Right cardiac atrium (tissue), 5 donors: ENCODE measurements at regions not wholly inside any gene's neighbourhood (a gene's known extent, or its start where the extent isn't known, plus 50 kb on each side); places are given as distances from the start of the nearest gene placed in this dataset.

Source experiments
- ATAC-seq, 2 donors: fragments of 200-7000 bp; cut with Tn5 transposase; one replicate each; pipeline versions ENCODE4 v1.8.0 to v1.9.1; 2020; ENCODE audit warnings: moderate library complexity in 2 of 2, mild to moderate bottlenecking in 1 of 2
- DNase-seq, 3 donors: peaks; one replicate each; pipeline ENCODE4 v3.0.0-alpha.2; 2020
- H3K27ac ChIP-seq: one replicate; pipeline ENCODE4 v1.5.1; 2013; ENCODE audit warnings: mild to moderate bottlenecking, low read length, control low read depth, moderate library complexity
- H3K27me3 ChIP-seq: one replicate; pipeline ENCODE4 v1.6.1; 2013; ENCODE audit not compliant: control insufficient read depth, insufficient read depth
- H3K4me1 ChIP-seq: one replicate; pipeline ENCODE4 v1.6.1; 2013; ENCODE audit warnings: low read length; ENCODE audit not compliant: control insufficient read depth, insufficient read depth
- H3K4me3 ChIP-seq: one replicate; pipeline ENCODE4 v1.5.1; 2013; ENCODE audit warnings: low read length, control low read depth
- H3K9me3 ChIP-seq: one replicate; pipeline ENCODE4 v1.6.1; 2013; ENCODE audit warnings: low read length; ENCODE audit not compliant: control insufficient read depth
- whole genome bisulfite sequencing: extraction: QIAGEN DNeasy Blood & Tissue Kit; methylation state at CpG from one replicate; pipeline ENCODE4 v1.1.7; 2013; 5-methylcytosine and 5-hydroxymethylcytosine counted together
- intact Hi-C, 4 donors: fragments of 100-400 bp; cut with DNase I; formaldehyde crosslinking; loops; one replicate each; pipeline versions ENCODE4 v1.11.0 to v1.14.0; 2022 to 2023
- donor health status: healthy with polysubstance abuse.
- donor health status: DM: no; HTN: yes; CAD: no.
- donor health status: DM: no; HTN: no; CAD: no.
- donor health status: DM: no; HTN: yes; CAD: no; lungs with severe emphysema.
- donor health status: DM: yes; HTN: yes; CAD: no.

GRCh38 chr6:137705160-137706082, 161.6 kb upstream of the TNFAIP3 start:
- no peaks in the 10 kb centered on the region for H3K27me3 ChIP-seq
- H3K9me3 ChIP-seq, result no peaks in the 10 kb centered on the region
- DNase-seq, result peak; percentile 55 to 83 (median 80)
- H3K4me3 ChIP-seq, result no peak overlapping the region
- intact Hi-C loops, result loop anchor here (2.0 to 5.0 kb wide), 5 partner anchors 161 to 242 kb away; partner anchors contain the start of gene TNFAIP3 (in 3 of the 4)
- no peaks in the 10 kb centered on the region for H3K4me1 ChIP-seq
- H3K27ac ChIP-seq, result peak overlapping the region; percentile 45
- peak; percentile 53 to 58 for ATAC-seq
- 48% methylated on average over 11 of the region's 11 CpGs for WGBS

- DNase-seq (no peak), ATAC-seq (no peak)
- Histone ChIP-seq H3K9me3 (no peaks in the 10 kb centered on the region), H3K27ac (no peak overlapping the region), H3K4me3 (no peak overlapping the region), H3K4me1 (no peaks in the 10 kb centered on the region), H3K27me3 (no peaks in the 10 kb centered on the region)
- 73% methylated on average over 10 of the region's 10 CpGs for WGBS
- intact Hi-C loops, result loop anchor here in 3 of 4 donors (2.0 to 5.0 kb wide), 4 partner anchors 161 to 241 kb away; partner anchors contain the start of gene TNFAIP3 (in 3 of the 3)
Observed at GRCh38 chr6:137706083-137706750, 160.8 kb upstream of the TNFAIP3 start.

- Histone ChIP-seq H3K9me3 (no peaks in the 10 kb centered on the region), H3K27ac (no peak overlapping the region), H3K4me1 (no peaks in the 10 kb centered on the region), H3K4me3 (no peak overlapping the region), H3K27me3 (no peaks in the 10 kb centered on the region)
- intact Hi-C loops, result loop anchor here in 3 of 4 donors (2.0 to 5.0 kb wide), 4 partner anchors 160 to 240 kb away; partner anchors contain the start of gene TNFAIP3 (in 3 of the 3)
- ATAC-seq (no peak), DNase-seq (no peak)
- 84% methylated on average over 9 of the region's 9 CpGs for WGBS
Observed at GRCh38 chr6:137707038-137707589, 159.9 kb upstream of the TNFAIP3 start.

- Histone ChIP-seq H3K27ac (no peak overlapping the region), H3K27me3 (no peaks in the 10 kb centered on the region), H3K4me3 (no peak overlapping the region), H3K4me1 (no peaks in the 10 kb centered on the region), H3K9me3 (no peaks in the 10 kb centered on the region)
- 7% methylated on average over 13 of the region's 13 CpGs for WGBS
- intact Hi-C loops, result loop anchor here (2.0 to 5.0 kb wide), 5 partner anchors 159 to 240 kb away; partner anchors contain the start of gene TNFAIP3 (in 4 of the 4)
- ATAC-seq (peak; percentile 64 to 71), DNase-seq (peak; percentile 44 to 77 (median 61))
Observed at GRCh38 chr6:137707590-137708360, 159.3 kb upstream of the TNFAIP3 start.

- WGBS, result 38% methylated on average over 1 of the region's 1 CpG
- DNase-seq (no peak), ATAC-seq (no peak)
- Histone ChIP-seq H3K4me1 (no peaks in the 10 kb centered on the region), H3K9me3 (no peaks in the 10 kb centered on the region), H3K4me3 (no peak overlapping the region), H3K27me3 (no peaks in the 10 kb centered on the region), H3K27ac (no peak overlapping the region)
- intact Hi-C loops, result loop anchor here (2.0 to 5.0 kb wide), 5 partner anchors 158 to 239 kb away; partner anchors contain the start of gene TNFAIP3 (in 3 of the 4)
Observed at GRCh38 chr6:137708481-137708880, 158.6 kb upstream of the TNFAIP3 start.

GRCh38 chr6:137709424-137710236, 157.4 kb upstream of the TNFAIP3 start:
- Histone ChIP-seq H3K27me3 (no peaks in the 10 kb centered on the region), H3K4me1 (no peaks in the 10 kb centered on the region), H3K27ac (no peak overlapping the region), H3K9me3 (no peaks in the 10 kb centered on the region), H3K4me3 (no peak overlapping the region)
- DNase-seq (no peak), ATAC-seq (no peak)
- 95% methylated on average over 7 of the region's 7 CpGs for WGBS
- intact Hi-C loops, result loop anchor here (2.0 to 5.0 kb wide), 5 partner anchors 157 to 238 kb away; partner anchors contain the start of gene TNFAIP3 (in 3 of the 4)

GRCh38 chr6:137711972-137712371, 155.1 kb upstream of the TNFAIP3 start:
- ATAC-seq (no peak), DNase-seq (no peak)
- no peaks in the 10 kb centered on the region for H3K9me3 ChIP-seq
- intact Hi-C loops, result no loop called here
- WGBS, result 50% methylated on average over 1 of the region's 1 CpG
- H3K27ac ChIP-seq, result no peak overlapping the region
- no peak overlapping the region for H3K4me3 ChIP-seq
- no peaks in the 10 kb centered on the region for H3K4me1 ChIP-seq
- H3K27me3 ChIP-seq, result no peaks in the 10 kb centered on the region

- H3K27ac ChIP-seq, result no peak overlapping the region
- ATAC-seq, result no peak
- no peak overlapping the region for H3K4me3 ChIP-seq
- no peak for DNase-seq
- WGBS, result 94% methylated on average over 5 of the region's 5 CpGs
- no peaks in the 10 kb centered on the region for H3K4me1 ChIP-seq
- intact Hi-C loops, result no loop called here
- no peaks in the 10 kb centered on the region for H3K9me3 ChIP-seq
- no peaks in the 10 kb centered on the region for H3K27me3 ChIP-seq
Observed at GRCh38 chr6:137712587-137712986, 154.5 kb upstream of the TNFAIP3 start.

- DNase-seq (no peak), ATAC-seq (no peak)
- no peaks in the 10 kb centered on the region for H3K4me1 ChIP-seq
- H3K9me3 ChIP-seq, result no peaks in the 10 kb centered on the region
- no peak overlapping the region for H3K27ac ChIP-seq
- H3K27me3 ChIP-seq, result no peaks in the 10 kb centered on the region
- 79% methylated on average over 4 of the region's 4 CpGs for WGBS
- intact Hi-C loops, result no loop called here
- H3K4me3 ChIP-seq, result no peak overlapping the region
Observed at GRCh38 chr6:137715589-137716045, 151.4 kb upstream of the TNFAIP3 start.
